Peyer's patch (tissue), 4 donors: ENCODE measurements at regions not wholly inside any gene's neighbourhood (a gene's known extent, or its start where the extent isn't known, plus 50 kb on each side); places are given as distances from the start of the nearest gene placed in this dataset.

Source experiments
- DNase-seq, 3 donors: peaks; one replicate each; pipeline ENCODE4 v3.0.0-alpha.2; 2017 to 2019
- H3K27ac ChIP-seq, 4 donors: fragments of 200-600 bp; sonication (generic); one replicate each; pipeline ENCODE4 v1.5.1; 2016 to 2019
- H3K27me3 ChIP-seq, 2 donors: fragments of 200-600 bp; sonication (generic); one replicate each; pipeline ENCODE4 v1.5.1; 2019
- H3K36me3 ChIP-seq, 3 donors: fragments of 200-600 bp; sonication (generic); one replicate each; pipeline ENCODE4 v1.5.1; 2016 to 2019
- H3K4me1 ChIP-seq, 4 donors: fragments of 200-600 bp; sonication (generic); one replicate each; pipeline ENCODE4 v1.5.1; 2016 to 2019
- H3K4me3 ChIP-seq, 4 donors: fragments of 200-600 bp; sonication (generic); 1 replicate in 3 of 4; 2 replicates in 1 of 4; pipeline ENCODE4 v1.5.1; 2016 to 2019; ENCODE audit warnings: mild to moderate bottlenecking in 1 of 4
- H3K9me3 ChIP-seq, 4 donors: fragments of 200-600 bp; sonication (generic); one replicate each; pipeline ENCODE4 v1.5.1; 2016 to 2019; ENCODE audit warnings: mild to moderate bottlenecking in 1 of 4
- CTCF ChIP-seq, 6 experiments: fragments of 450-650 bp in 4 of 6; fragments of 200-600 bp in 2 of 6; sonication (generic) in 1 of 6; IDR thresholded peaks; one replicate each; pipeline ENCODE4 v1.5.1; 2017 to 2019; ENCODE audit warnings: antibody characterized with exemption in 6 of 6, mild to moderate bottlenecking in 3 of 6, moderate library complexity in 1 of 6
- POLR2A ChIP-seq, 2 donors: fragments of 450-650 bp; IDR thresholded peaks; one replicate each; pipeline ENCODE4 v1.5.1; 2017; ENCODE audit warnings: antibody characterized with exemption in 2 of 2, mild to moderate bottlenecking in 2 of 2, moderate library complexity in 2 of 2

GRCh38 chr21:34192646-34193285 is 119.4 kb downstream of the MRPS6 start:
- Histone ChIP-seq H3K9me3 (no peaks in the 10 kb centered on the region), H3K36me3 (no peaks in the 10 kb centered on the region), H3K27me3 (no peaks in the 10 kb centered on the region), H3K4me1 (no peaks in the 10 kb centered on the region), H3K4me3 (no peak overlapping the region), H3K27ac (no peak overlapping the region)
- DNase-seq: no peak
- TF ChIP-seq CTCF (IDR thresholded peaks at IDR 0.05) (no peak), POLR2A (IDR thresholded peaks at IDR 0.05) (no peak)

- Histone ChIP-seq H3K4me3 (no peak overlapping the region), H3K4me1 (peaks cover 0 to 8% (median 0%) of the 10 kb centered on the region in 4 donors), H3K27me3 (no peaks in the 10 kb centered on the region), H3K36me3 (no peaks in the 10 kb centered on the region), H3K27ac (no peak overlapping the region), H3K9me3 (no peaks in the 10 kb centered on the region)
- no peak for TF ChIP-seq CTCF (IDR thresholded peaks at IDR 0.05)
- TF ChIP-seq POLR2A (IDR thresholded peaks at IDR 0.05): no peak
- DNase-seq: no peak
Observed at GRCh38 chr21:34195335-34195734, 122.0 kb downstream of the MRPS6 start.

GRCh38 chr21:34196996-34197395 is 123.6 kb downstream of the MRPS6 start:
- H3K9me3 ChIP-seq: no peaks in the 10 kb centered on the region

GRCh38 chr21:34197561-34197960 is 124.2 kb downstream of the MRPS6 start:
- Histone ChIP-seq H3K36me3 (no peaks in the 10 kb centered on the region), H3K9me3 (no peaks in the 10 kb centered on the region), H3K27me3 (no peaks in the 10 kb centered on the region), H3K27ac (no peak overlapping the region), H3K4me1 (peaks cover 0 to 12% (median 3%) of the 10 kb centered on the region in 4 donors), H3K4me3 (no peak overlapping the region)
- DNase-seq: no peak
- TF ChIP-seq CTCF (IDR thresholded peaks at IDR 0.05) (no peak), POLR2A (IDR thresholded peaks at IDR 0.05) (no peak)

More at GRCh38 chr21:34196996-34197395, 123.6 kb downstream of the MRPS6 start:
- DNase-seq: no peak
- no peaks in the 10 kb centered on the region for H3K27me3 ChIP-seq
- H3K27ac ChIP-seq: no peak overlapping the region
- H3K4me1 ChIP-seq: peaks cover 0 to 12% (median 3%) of the 10 kb centered on the region in 4 donors
- TF ChIP-seq CTCF (IDR thresholded peaks at IDR 0.05): no peak
- no peak for TF ChIP-seq POLR2A (IDR thresholded peaks at IDR 0.05)
- no peak overlapping the region for H3K4me3 ChIP-seq
- no peaks in the 10 kb centered on the region for H3K36me3 ChIP-seq

GRCh38 chr21:34198231-34199120 is 125.1 kb downstream of the MRPS6 start:
- Histone ChIP-seq H3K9me3 (no peaks in the 10 kb centered on the region), H3K27me3 (no peaks in the 10 kb centered on the region), H3K27ac (peak overlapping the region in 3 of 4 donors; percentile 7 to 31 (median 17)), H3K4me1 (peaks cover 0 to 12% (median 3%) of the 10 kb centered on the region in 4 donors), H3K4me3 (no peak overlapping the region), H3K36me3 (no peaks in the 10 kb centered on the region)
- peak in 2 of 3 donors; percentile 22 to 60 for DNase-seq
- TF ChIP-seq POLR2A (IDR thresholded peaks at IDR 0.05) (no peak), CTCF (IDR thresholded peaks at IDR 0.05) (no peak)
